HG02798 (cell line): ENCODE measurements at regions not wholly inside any gene's neighbourhood (a gene's known extent, or its start where the extent isn't known, plus 50 kb on each side); places are given as distances from the start of the nearest gene placed in this dataset.
"Not testable (repeated sequence)": the region's sequence is repeated elsewhere in the genome, so short reads cannot be mapped to it uniquely, and the experiment has no call there.

ENCODE experiments used
- ATAC-seq: cut with Tn5 transposase; IDR thresholded peaks from one replicate; pipeline ENCODE4 v1.9.1; 2021; ENCODE audit warnings: mild to moderate bottlenecking; ENCODE audit not compliant: unreplicated experiment, poor library complexity

GRCh38 chr6:144778056-144778455 is 492.9 kb downstream of the UTRN start:
- no peak for ATAC-seq

DNA sequence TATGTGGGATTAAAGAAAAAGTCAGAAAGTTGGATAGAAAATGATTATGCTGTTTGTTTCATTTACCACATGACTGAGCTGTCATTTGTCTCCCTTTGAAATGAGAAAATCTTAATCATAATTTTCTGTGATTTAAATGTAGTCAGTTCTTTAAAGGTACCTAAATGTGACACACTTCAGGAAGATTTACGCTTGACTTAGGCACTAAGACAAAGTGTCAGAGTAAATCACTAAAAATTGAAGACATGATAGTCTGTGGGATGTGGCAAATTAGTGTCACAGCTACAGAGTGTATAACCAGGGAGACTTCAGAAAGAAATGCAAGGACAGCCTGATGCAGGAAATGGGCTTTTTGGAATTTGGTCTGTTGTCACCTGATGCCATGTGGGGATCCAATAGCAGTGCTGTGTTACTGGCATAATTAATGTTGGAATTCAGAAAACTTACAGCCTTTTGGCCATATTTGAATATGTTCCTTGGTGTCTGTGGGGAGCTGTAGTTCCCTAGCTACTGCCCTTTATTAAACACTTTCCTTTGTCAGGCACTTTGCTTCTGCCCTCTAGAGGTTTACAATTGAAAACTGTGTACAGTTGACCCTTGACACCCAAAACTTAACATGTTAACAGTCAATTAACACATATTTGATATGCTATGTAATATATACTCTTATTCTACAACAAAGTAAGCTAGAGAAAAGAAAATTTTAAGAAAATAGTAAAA is 493.8 kb downstream of the UTRN start:
- peak; percentile 63 for ATAC-seq

GRCh38 chr6:144781836-144782235 is 496.7 kb downstream of the UTRN start:
- ATAC-seq, result no peak

DNA sequence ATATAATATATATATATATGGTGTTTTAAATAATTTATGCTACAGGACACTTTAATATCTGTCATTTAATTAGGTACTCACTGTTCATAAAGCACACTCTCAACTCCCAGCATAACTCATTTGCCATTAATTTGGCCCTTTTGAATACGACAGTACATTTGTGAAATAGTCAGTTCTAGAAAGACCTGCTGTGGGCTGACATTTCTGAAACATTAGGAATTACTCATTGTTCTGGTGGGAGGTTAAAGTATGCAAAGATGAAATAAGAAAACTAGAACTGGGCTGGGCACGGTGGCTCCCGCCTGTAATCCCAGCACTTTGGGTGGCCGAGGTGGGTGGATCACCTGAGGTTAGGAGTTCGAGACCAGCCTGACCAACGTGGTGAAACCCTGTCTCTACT is 497.5 kb downstream of the UTRN start:
- no peak for ATAC-seq

- ATAC-seq, result no peak
Measured at GRCh38 chr6:144785056-144785455, 499.9 kb downstream of the UTRN start.

- ATAC-seq, result no peak
Measured at GRCh38 chr6:144786825-144787224, 501.7 kb downstream of the UTRN start.

- no peak for ATAC-seq
Measured at GRCh38 chr6:144793744-144794143, 508.6 kb downstream of the UTRN start.

GRCh38 chr6:144795022-144795421 is 509.9 kb downstream of the UTRN start:
- not testable (repeated sequence) for ATAC-seq

GRCh38 chr6:144796070-144796469 is 510.9 kb downstream of the UTRN start:
- ATAC-seq, result no peak

DNA sequence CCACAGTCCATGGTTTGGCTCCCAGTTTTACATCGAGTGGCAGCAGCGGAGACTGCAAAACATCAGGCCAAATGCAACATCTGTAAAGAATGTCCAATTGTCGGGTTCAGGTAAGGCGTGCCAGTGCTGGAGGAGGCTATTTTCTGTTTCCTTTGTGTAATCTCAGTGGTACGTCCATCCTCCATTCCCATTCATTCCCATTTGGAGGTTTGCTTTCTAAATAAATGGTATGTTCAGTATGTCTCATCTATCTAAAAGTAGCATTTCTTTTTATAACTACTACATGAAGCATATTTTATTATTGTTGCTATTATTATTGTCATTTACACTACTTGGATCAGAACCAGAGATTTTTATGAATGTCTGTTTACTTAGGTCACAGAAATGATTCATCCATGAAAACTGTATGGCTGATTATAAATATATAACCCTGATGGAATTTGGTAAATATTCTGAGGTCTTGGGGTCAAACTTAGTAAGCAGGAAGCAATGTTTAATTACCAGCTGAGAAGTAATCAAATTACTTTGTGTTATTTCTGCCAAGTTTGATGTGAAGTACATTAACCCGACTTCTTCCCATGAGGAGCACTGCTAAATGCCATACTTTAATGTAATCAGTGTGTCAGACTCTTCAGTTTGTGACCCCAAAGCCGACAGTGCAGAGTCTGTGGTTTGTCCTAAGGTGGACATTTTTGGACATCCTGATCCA is 512.9 kb downstream of the UTRN start:
- no peak for ATAC-seq

DNA sequence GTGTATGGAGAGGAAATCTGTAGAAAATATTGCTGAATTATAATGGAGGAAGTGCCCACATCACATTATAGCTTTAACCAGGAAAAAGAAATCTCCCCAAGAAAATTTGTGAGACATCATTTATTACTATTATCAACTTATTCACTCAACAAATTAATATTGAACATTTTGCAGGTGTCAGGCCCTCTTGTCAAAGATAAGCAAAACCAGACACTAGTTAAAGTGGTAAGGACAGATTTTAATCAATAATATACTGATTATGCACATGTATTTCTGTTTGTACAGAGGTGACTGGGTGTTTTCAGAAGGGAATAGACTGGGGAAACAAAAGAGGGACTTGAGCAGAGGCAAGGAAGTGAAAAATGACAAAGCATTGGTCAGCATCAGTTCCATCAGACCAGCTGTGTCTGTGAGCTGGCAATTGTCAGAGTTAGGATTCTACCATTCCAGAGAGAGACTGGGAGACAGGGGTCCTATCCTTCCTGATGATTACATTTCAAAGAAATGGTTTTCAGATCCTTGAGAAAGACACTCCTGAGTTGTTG is 519.2 kb downstream of the UTRN start:
- ATAC-seq, result no peak

GRCh38 chr6:144805049-144805448 is 519.9 kb downstream of the UTRN start:
- ATAC-seq, result no peak

- no peak for ATAC-seq
Measured at GRCh38 chr6:144806222-144806621, 521.1 kb downstream of the UTRN start.

DNA sequence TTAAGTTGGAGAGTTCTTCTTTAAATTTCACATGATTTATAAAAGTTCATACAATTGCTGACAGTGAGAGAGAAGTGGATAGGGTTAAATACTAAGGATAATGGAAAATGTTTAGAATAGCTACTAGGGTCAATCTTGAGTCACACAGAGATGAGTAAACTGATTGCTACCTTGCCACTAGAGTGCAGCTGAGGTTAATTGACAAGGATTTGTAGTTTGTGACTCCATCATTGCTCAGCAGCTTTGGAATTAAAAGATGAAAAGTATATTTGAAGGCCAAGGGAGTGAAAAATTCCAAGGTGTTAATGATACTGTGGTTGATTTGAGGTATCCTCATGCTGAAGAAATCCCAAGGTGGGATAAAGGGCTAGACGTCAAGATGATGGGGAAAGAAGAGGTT is 524.0 kb downstream of the UTRN start:
- no peak for ATAC-seq

DNA sequence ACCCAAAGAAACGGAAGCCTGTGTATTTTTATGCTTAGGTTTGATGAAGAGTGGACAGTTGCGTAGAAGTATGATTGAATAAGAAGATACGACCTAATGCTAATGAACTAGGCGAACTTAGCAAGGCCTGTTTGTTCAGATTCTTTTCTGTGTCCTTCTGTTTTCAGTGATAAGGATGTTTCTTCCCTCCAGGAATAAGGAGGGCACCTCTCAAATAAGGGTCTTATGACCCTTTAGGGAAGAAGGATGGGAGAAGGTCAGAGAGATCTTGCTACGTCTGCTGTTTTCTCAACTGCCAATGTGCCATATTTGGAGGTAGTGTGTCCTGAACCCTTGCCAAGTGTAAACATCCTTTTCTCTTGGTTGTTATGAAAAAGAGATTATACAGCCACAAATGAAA is 524.8 kb downstream of the UTRN start:
- no peak for ATAC-seq

DNA sequence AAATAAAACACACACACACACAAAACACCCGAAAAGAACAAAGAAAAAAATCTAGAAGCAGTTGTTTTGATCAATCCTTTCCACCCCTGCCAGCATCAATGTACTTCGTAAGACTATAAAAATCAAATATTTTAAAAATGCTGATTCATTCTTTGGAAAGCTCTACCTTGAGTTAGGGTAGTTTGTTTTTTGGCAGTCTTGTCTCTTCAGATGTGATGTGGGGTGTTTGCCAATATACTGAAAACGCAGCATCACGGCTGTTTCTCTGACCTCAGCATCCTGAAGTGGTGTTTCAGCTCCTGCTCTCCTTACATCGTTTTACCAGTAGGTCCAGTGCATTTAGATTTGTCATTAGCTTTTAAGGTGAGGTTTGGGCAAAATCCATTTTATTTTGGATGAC is 526.0 kb downstream of the UTRN start:
- ATAC-seq, result no peak

DNA sequence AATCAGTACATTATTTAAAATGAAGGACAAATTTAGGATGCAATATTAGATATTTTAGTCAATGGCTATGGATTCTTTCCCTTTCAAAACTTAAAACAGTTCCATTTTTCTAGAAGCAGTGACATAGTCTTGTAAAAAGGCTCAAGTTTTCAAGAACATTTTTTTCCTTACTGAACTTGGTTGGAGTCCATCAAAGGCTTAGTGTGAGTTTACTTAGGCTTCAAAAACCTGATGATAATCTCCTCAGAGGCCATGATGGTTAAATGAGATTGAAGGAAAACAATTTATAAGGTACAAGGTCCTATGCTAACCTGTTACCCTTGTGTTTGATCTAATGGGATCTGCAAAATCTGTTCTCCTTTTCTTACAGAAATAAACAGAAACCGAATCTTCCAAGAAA is 531.8 kb downstream of the UTRN start:
- ATAC-seq, result no peak

DNA sequence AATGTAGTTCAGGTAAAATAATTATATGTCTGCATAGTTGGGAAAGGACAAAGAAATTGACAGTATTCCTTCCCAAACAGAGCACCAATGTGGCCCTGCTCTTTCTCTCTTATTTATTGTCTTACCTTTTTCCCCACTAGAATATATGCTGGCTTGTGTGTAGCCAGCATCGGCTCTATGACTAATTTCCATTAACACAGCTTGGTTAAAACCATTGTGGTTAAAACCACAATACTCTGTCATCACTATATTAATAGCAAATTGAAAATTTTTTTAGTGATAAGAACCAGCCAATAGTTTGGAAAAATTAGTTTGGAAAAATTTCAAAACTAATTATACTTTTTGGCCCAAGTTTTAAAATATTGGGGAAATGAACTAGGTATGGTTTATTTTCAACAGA is 535.1 kb downstream of the UTRN start:
- ATAC-seq, result no peak

DNA sequence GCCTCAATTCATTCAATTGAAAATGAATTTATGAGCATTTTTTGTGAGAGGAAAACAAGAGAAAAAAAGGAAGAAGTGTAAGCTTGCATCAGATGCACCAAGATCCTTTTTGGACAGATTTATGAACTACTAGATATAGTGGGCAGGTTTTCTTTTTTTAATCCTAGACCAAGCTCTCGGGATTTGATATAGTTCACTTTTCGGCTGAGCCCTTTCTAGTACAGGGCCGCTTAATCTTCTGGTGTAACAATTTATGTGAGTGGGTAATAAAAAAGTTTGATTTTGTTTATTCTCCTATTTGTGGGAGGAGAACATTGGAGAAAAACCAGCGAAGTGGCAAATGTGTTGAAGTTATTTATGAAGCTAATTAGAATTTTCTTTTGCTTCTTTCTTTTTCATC is 538.0 kb downstream of the UTRN start:
- no peak for ATAC-seq

DNA sequence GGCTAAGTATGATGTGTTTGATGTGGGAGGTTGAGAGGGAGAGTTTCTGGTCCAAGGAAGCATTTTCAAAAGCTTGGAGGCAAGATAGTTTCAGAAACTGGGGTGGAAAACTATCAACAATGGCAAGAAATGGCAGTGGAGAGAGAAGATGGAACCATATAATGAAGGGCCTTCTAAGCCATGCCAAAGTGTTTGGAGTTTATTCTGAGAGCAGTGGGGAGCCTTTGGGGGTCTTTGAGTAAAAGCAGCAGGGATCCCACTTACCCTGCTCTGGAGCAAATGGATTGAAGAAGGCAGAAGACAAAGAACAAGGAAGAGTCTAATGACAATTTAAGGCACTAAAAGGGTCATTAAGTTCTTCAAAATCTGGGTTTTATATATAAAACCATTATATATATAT is 538.9 kb downstream of the UTRN start:
- ATAC-seq, result no peak

GRCh38 chr6:144834426-144835038 is 549.4 kb downstream of the UTRN start:
- ATAC-seq, result no peak
